Activated CD4-positive, alpha-beta T cell treated with anti-CD3 and anti-CD28 coated beads for 4 hours (primary cell): ENCODE measurements at regions not wholly inside any gene's neighbourhood (a gene's known extent, or its start where the extent isn't known, plus 50 kb on each side); places are given as distances from the start of the nearest gene placed in this dataset.

Experiments used
- DNase-seq, 2 donors: peaks; one replicate each; pipeline ENCODE4 v3.0.0-alpha.2; 2020

- no peak for DNase-seq
These were observed 239.0 kb downstream of the EIPR1 start for GRCh38 chr2:3138621-3139020.

- DNase-seq: no peak
These were observed 239.8 kb downstream of the EIPR1 start for GRCh38 chr2:3137651-3138300.

GRCh38 chr2:3135676-3136075 is 241.9 kb downstream of the EIPR1 start:
- no peak for DNase-seq

- DNase-seq: no peak
These were observed 243.5 kb downstream of the EIPR1 start for GRCh38 chr2:3134026-3134571.

- no peak for DNase-seq
These were observed 244.7 kb downstream of the EIPR1 start for GRCh38 chr2:3132966-3133365.

GRCh38 chr2:3132466-3132865 is 245.2 kb downstream of the EIPR1 start:
- DNase-seq: no peak

- no peak for DNase-seq
These were observed 245.8 kb downstream of the EIPR1 start for GRCh38 chr2:3131636-3132326.

GRCh38 chr2:3130889-3131635 is 246.6 kb downstream of the EIPR1 start:
- no peak for DNase-seq

- DNase-seq: no peak
These were observed 247.2 kb downstream of the EIPR1 start for GRCh38 chr2:3130444-3130843.

GRCh38 chr2:3129867-3130266 is 247.8 kb downstream of the EIPR1 start:
- no peak for DNase-seq

- DNase-seq: no peak
These were observed 248.8 kb downstream of the EIPR1 start for GRCh38 chr2:3128786-3129185.

- DNase-seq: no peak
These were observed 249.9 kb downstream of the EIPR1 start for GRCh38 chr2:3127710-3128109.

GRCh38 chr2:3126911-3127621 is 250.6 kb downstream of the EIPR1 start:
- no peak for DNase-seq

GRCh38 chr2:3126171-3126910 is 251.3 kb downstream of the EIPR1 start:
- DNase-seq: no peak

- no peak for DNase-seq
These were observed 251.9 kb downstream of the EIPR1 start for GRCh38 chr2:3125761-3126130.

- DNase-seq: no peak
These were observed 252.4 kb downstream of the EIPR1 start for GRCh38 chr2:3125001-3125760.

GRCh38 chr2:3122525-3122924 is 255.1 kb downstream of the EIPR1 start:
- DNase-seq: no peak

- no peak for DNase-seq
These were observed 256.0 kb downstream of the EIPR1 start for GRCh38 chr2:3121601-3122000.

- DNase-seq: no peak
These were observed 259.9 kb downstream of the EIPR1 start for GRCh38 chr2:3117650-3118216.

- DNase-seq: no peak
These were observed 261.2 kb downstream of the EIPR1 start for GRCh38 chr2:3116371-3116770.
